ENCODE measurements at regions not wholly inside any gene's neighbourhood (a gene's known extent, or its start where the extent isn't known, plus 50 kb on each side); places are given as distances from the start of the nearest gene placed in this dataset.

- DNase-seq = no peak
- Histone ChIP-seq H3K9me3 (ENCODE audit: low read length) (no peaks in the 10 kb centered on the region), H3K4me3 (ENCODE audit: low read length) (no peak overlapping the region), H3K27me3 (ENCODE audit: low read length) (no peaks in the 10 kb centered on the region), H3K9me2 (replicated peaks; ENCODE audit: insufficient read depth, low read length) (no peaks in the 10 kb centered on the region), H3K4me2 (ENCODE audit: low read depth, low read length, poor library complexity, severe bottlenecking) (no peak overlapping the region), H3K9ac (ENCODE audit: low read length) (no peak overlapping the region), H2AFZ (ENCODE audit: low read length) (no peak overlapping the region), H4K20me1 (ENCODE audit: insufficient read depth, low read depth, low read length) (no peaks in the 10 kb centered on the region), H3K36me3 (ENCODE audit: insufficient read depth, low read length) (no peaks in the 10 kb centered on the region), H3K4me1 (ENCODE audit: low read length) (no peaks in the 10 kb centered on the region), H3K27ac (ENCODE audit: low read length) (no peak overlapping the region), H3K79me2 (ENCODE audit: low read length) (no peaks in the 10 kb centered on the region)
Measured at GRCh38 chr12:58541300-58541690, 379.0 kb downstream of the LRIG3 start.

- Histone ChIP-seq H3K9me2 (replicated peaks; ENCODE audit: insufficient read depth, low read length) (no peaks in the 10 kb centered on the region), H3K79me2 (ENCODE audit: low read length) (no peaks in the 10 kb centered on the region), H3K4me2 (ENCODE audit: low read depth, low read length, poor library complexity, severe bottlenecking) (no peak overlapping the region), H3K4me1 (ENCODE audit: low read length) (no peaks in the 10 kb centered on the region), H4K20me1 (ENCODE audit: insufficient read depth, low read depth, low read length) (no peaks in the 10 kb centered on the region), H3K27me3 (ENCODE audit: low read length) (no peaks in the 10 kb centered on the region), H3K36me3 (ENCODE audit: insufficient read depth, low read length) (no peaks in the 10 kb centered on the region), H3K27ac (ENCODE audit: low read length) (no peak overlapping the region), H2AFZ (ENCODE audit: low read length) (no peak overlapping the region), H3K4me3 (ENCODE audit: low read length) (no peak overlapping the region), H3K9me3 (ENCODE audit: low read length) (no peaks in the 10 kb centered on the region), H3K9ac (ENCODE audit: low read length) (no peak overlapping the region)
- DNase-seq = no peak
Measured at GRCh38 chr12:58544281-58544680, 376.0 kb downstream of the LRIG3 start.

- H2AFZ ChIP-seq (ENCODE audit: low read length) = no peak overlapping the region
- H3K9me2 ChIP-seq (replicated peaks; ENCODE audit: insufficient read depth, low read length) = no peaks in the 10 kb centered on the region
- no peaks in the 10 kb centered on the region for H3K79me2 ChIP-seq (ENCODE audit: low read length)
- no peaks in the 10 kb centered on the region for H3K27me3 ChIP-seq (ENCODE audit: low read length)
- H3K9ac ChIP-seq (ENCODE audit: low read length) = no peak overlapping the region
- H3K4me2 ChIP-seq (ENCODE audit: low read depth, low read length, poor library complexity, severe bottlenecking) = no peak overlapping the region
- H3K4me3 ChIP-seq (ENCODE audit: low read length) = no peak overlapping the region
- no peak for DNase-seq
- H3K4me1 ChIP-seq (ENCODE audit: low read length) = no peaks in the 10 kb centered on the region
- no peak overlapping the region for H3K27ac ChIP-seq (ENCODE audit: low read length)
- no peaks in the 10 kb centered on the region for H3K36me3 ChIP-seq (ENCODE audit: insufficient read depth, low read length)
- H4K20me1 ChIP-seq (ENCODE audit: insufficient read depth, low read depth, low read length) = no peaks in the 10 kb centered on the region
- no peaks in the 10 kb centered on the region for H3K9me3 ChIP-seq (ENCODE audit: low read length)
Measured at GRCh38 chr12:58547217-58547616, 373.1 kb downstream of the LRIG3 start.

GRCh38 chr12:58548801-58549200 lies 371.5 kb downstream of the LRIG3 start:
- Histone ChIP-seq H4K20me1 (ENCODE audit: insufficient read depth, low read depth, low read length) (no peaks in the 10 kb centered on the region), H3K79me2 (ENCODE audit: low read length) (no peaks in the 10 kb centered on the region), H3K9me2 (replicated peaks; ENCODE audit: insufficient read depth, low read length) (no peaks in the 10 kb centered on the region), H3K27ac (ENCODE audit: low read length) (no peak overlapping the region), H3K9ac (ENCODE audit: low read length) (no peak overlapping the region), H3K4me1 (ENCODE audit: low read length) (no peaks in the 10 kb centered on the region), H3K36me3 (ENCODE audit: insufficient read depth, low read length) (no peaks in the 10 kb centered on the region), H3K4me2 (ENCODE audit: low read depth, low read length, poor library complexity, severe bottlenecking) (no peak overlapping the region), H3K9me3 (ENCODE audit: low read length) (no peaks in the 10 kb centered on the region), H2AFZ (ENCODE audit: low read length) (no peak overlapping the region), H3K27me3 (ENCODE audit: low read length) (no peaks in the 10 kb centered on the region), H3K4me3 (ENCODE audit: low read length) (no peak overlapping the region)
- DNase-seq = no peak

- Histone ChIP-seq H3K9me3 (ENCODE audit: low read length) (no peaks in the 10 kb centered on the region), H3K4me3 (ENCODE audit: low read length) (no peak overlapping the region), H3K4me1 (ENCODE audit: low read length) (no peaks in the 10 kb centered on the region), H3K27me3 (ENCODE audit: low read length) (no peaks in the 10 kb centered on the region), H3K9me2 (replicated peaks; ENCODE audit: insufficient read depth, low read length) (no peaks in the 10 kb centered on the region), H3K36me3 (ENCODE audit: insufficient read depth, low read length) (no peaks in the 10 kb centered on the region), H3K27ac (ENCODE audit: low read length) (no peak overlapping the region), H3K79me2 (ENCODE audit: low read length) (no peaks in the 10 kb centered on the region), H4K20me1 (ENCODE audit: insufficient read depth, low read depth, low read length) (no peaks in the 10 kb centered on the region), H3K4me2 (ENCODE audit: low read depth, low read length, poor library complexity, severe bottlenecking) (no peak overlapping the region), H3K9ac (ENCODE audit: low read length) (no peak overlapping the region), H2AFZ (ENCODE audit: low read length) (no peak overlapping the region)
- DNase-seq = no peak
Measured at GRCh38 chr12:58554522-58555157, 365.7 kb downstream of the LRIG3 start.

- H2AFZ ChIP-seq (ENCODE audit: low read length) = no peak overlapping the region
- no peak overlapping the region for H3K9ac ChIP-seq (ENCODE audit: low read length)
- no peak overlapping the region for H3K27ac ChIP-seq (ENCODE audit: low read length)
- no peak for DNase-seq
- H3K4me2 ChIP-seq (ENCODE audit: low read depth, low read length, poor library complexity, severe bottlenecking) = no peak overlapping the region
- H3K79me2 ChIP-seq (ENCODE audit: low read length) = no peaks in the 10 kb centered on the region
- H3K9me3 ChIP-seq (ENCODE audit: low read length) = no peaks in the 10 kb centered on the region
- no peaks in the 10 kb centered on the region for H3K4me1 ChIP-seq (ENCODE audit: low read length)
- H4K20me1 ChIP-seq (ENCODE audit: insufficient read depth, low read depth, low read length) = no peaks in the 10 kb centered on the region
- no peak overlapping the region for H3K4me3 ChIP-seq (ENCODE audit: low read length)
- no peaks in the 10 kb centered on the region for H3K27me3 ChIP-seq (ENCODE audit: low read length)
- H3K9me2 ChIP-seq (replicated peaks; ENCODE audit: insufficient read depth, low read length) = no peaks in the 10 kb centered on the region
- no peaks in the 10 kb centered on the region for H3K36me3 ChIP-seq (ENCODE audit: insufficient read depth, low read length)
Measured at GRCh38 chr12:58557171-58557570, 363.1 kb downstream of the LRIG3 start.

- Histone ChIP-seq H2AFZ (ENCODE audit: low read length) (no peak overlapping the region), H3K4me3 (ENCODE audit: low read length) (no peak overlapping the region), H4K20me1 (ENCODE audit: insufficient read depth, low read depth, low read length) (no peaks in the 10 kb centered on the region), H3K9me2 (replicated peaks; ENCODE audit: insufficient read depth, low read length) (no peaks in the 10 kb centered on the region), H3K4me2 (ENCODE audit: low read depth, low read length, poor library complexity, severe bottlenecking) (no peak overlapping the region), H3K27me3 (ENCODE audit: low read length) (no peaks in the 10 kb centered on the region), H3K27ac (ENCODE audit: low read length) (no peak overlapping the region), H3K4me1 (ENCODE audit: low read length) (no peaks in the 10 kb centered on the region), H3K9ac (ENCODE audit: low read length) (no peak overlapping the region), H3K9me3 (ENCODE audit: low read length) (no peaks in the 10 kb centered on the region), H3K79me2 (ENCODE audit: low read length) (no peaks in the 10 kb centered on the region), H3K36me3 (ENCODE audit: insufficient read depth, low read length) (no peaks in the 10 kb centered on the region)
- no peak for DNase-seq
Measured at GRCh38 chr12:58557661-58558060, 362.6 kb downstream of the LRIG3 start.

GRCh38 chr12:58563621-58564020 lies 356.7 kb downstream of the LRIG3 start:
- no peak for DNase-seq
- Histone ChIP-seq H4K20me1 (ENCODE audit: insufficient read depth, low read depth, low read length) (no peaks in the 10 kb centered on the region), H3K9me3 (ENCODE audit: low read length) (no peaks in the 10 kb centered on the region), H3K4me3 (ENCODE audit: low read length) (no peak overlapping the region), H3K27ac (ENCODE audit: low read length) (no peak overlapping the region), H3K36me3 (ENCODE audit: insufficient read depth, low read length) (no peaks in the 10 kb centered on the region), H3K9ac (ENCODE audit: low read length) (no peak overlapping the region), H3K79me2 (ENCODE audit: low read length) (no peaks in the 10 kb centered on the region), H3K4me1 (ENCODE audit: low read length) (no peaks in the 10 kb centered on the region), H2AFZ (ENCODE audit: low read length) (no peak overlapping the region), H3K9me2 (replicated peaks; ENCODE audit: insufficient read depth, low read length) (no peaks in the 10 kb centered on the region), H3K4me2 (ENCODE audit: low read depth, low read length, poor library complexity, severe bottlenecking) (no peak overlapping the region), H3K27me3 (ENCODE audit: low read length) (no peaks in the 10 kb centered on the region)

- Histone ChIP-seq H3K4me1 (ENCODE audit: low read length) (no peaks in the 10 kb centered on the region), H3K79me2 (ENCODE audit: low read length) (no peaks in the 10 kb centered on the region), H3K9me3 (ENCODE audit: low read length) (no peaks in the 10 kb centered on the region), H3K9me2 (replicated peaks; ENCODE audit: insufficient read depth, low read length) (no peaks in the 10 kb centered on the region), H3K36me3 (ENCODE audit: insufficient read depth, low read length) (no peaks in the 10 kb centered on the region), H2AFZ (ENCODE audit: low read length) (no peak overlapping the region), H3K27me3 (ENCODE audit: low read length) (no peaks in the 10 kb centered on the region), H3K27ac (ENCODE audit: low read length) (no peak overlapping the region), H3K9ac (ENCODE audit: low read length) (no peak overlapping the region), H4K20me1 (ENCODE audit: insufficient read depth, low read depth, low read length) (no peaks in the 10 kb centered on the region), H3K4me2 (ENCODE audit: low read depth, low read length, poor library complexity, severe bottlenecking) (no peak overlapping the region), H3K4me3 (ENCODE audit: low read length) (no peak overlapping the region)
- no peak for DNase-seq
Measured at GRCh38 chr12:58564721-58565120, 355.6 kb downstream of the LRIG3 start.
